GM18873 (cell line): ENCODE measurements at regions not wholly inside any gene's neighbourhood (a gene's known extent, or its start where the extent isn't known, plus 50 kb on each side); places are given as distances from the start of the nearest gene placed in this dataset.
A peak's percentile ranks its signal among the peaks of the same experiment; 100 is the strongest.
"Not testable (repeated sequence)": the region's sequence is repeated elsewhere in the genome, so short reads cannot be mapped to it uniquely, and the experiment has no call there.

ENCODE experiments used
- ATAC-seq: cut with Tn5 transposase; IDR thresholded peaks from one replicate; pipeline ENCODE4 v1.9.1; 2021; ENCODE audit warnings: mild to moderate bottlenecking, moderate library complexity, moderate number of reproducible peaks; ENCODE audit not compliant: unreplicated experiment, low FRiP score

- ATAC-seq, result not testable (repeated sequence)
Measured at GRCh38 chr6:127406722-127407121, 52.5 kb downstream of the KIAA0408 start.

- ATAC-seq, result no peak
Measured at GRCh38 chr6:127406122-127406521, 53.1 kb downstream of the KIAA0408 start.

- ATAC-seq, result no peak
Measured at GRCh38 chr6:127404594-127405178, 54.5 kb downstream of the KIAA0408 start.

- ATAC-seq, result peak; percentile 54
Measured at GRCh38 chr6:127404133-127404532, 55.1 kb downstream of the KIAA0408 start.

- ATAC-seq, result peak; percentile 78
Measured at GRCh38 chr6:127403636-127404035, 55.6 kb downstream of the KIAA0408 start.

GRCh38 chr6:127402890-127403617, 56.1 kb downstream of the KIAA0408 start:
- ATAC-seq, result no peak

GRCh38 chr6:127397729-127398630, 54.6 kb upstream of the ECHDC1 start:
- ATAC-seq, result no peak

GRCh38 chr6:127397171-127397597, 53.8 kb upstream of the ECHDC1 start:
- not testable (repeated sequence) for ATAC-seq
